ENCODE measurements at regions not wholly inside any gene's neighbourhood (a gene's known extent, or its start where the extent isn't known, plus 50 kb on each side); places are given as distances from the start of the nearest gene placed in this dataset.
"Not testable (repeated sequence)": the region's sequence is repeated elsewhere in the genome, so short reads cannot be mapped to it uniquely, and the experiment has no call there.

- DNase-seq (ENCODE audit: low read depth) = peak; percentile 55
These were observed 254.9 kb upstream of the GULP1 start for GRCh38 chr2:188036786-188037185.

GRCh38 chr2:188039307-188039706 lies 252.4 kb upstream of the GULP1 start:
- no peak overlapping the region for H3K4me3 ChIP-seq (ENCODE audit: control insufficient read depth, low read depth, low read length)
- DNase-seq (ENCODE audit: low read depth) = no peak
- TF ChIP-seq CTCF (conservative IDR thresholded peaks at IDR 0.05; ENCODE audit: control insufficient read depth, insufficient read depth, low read depth, low read length) = no peak

More at GRCh38 chr2:188036786-188037185, 254.9 kb upstream of the GULP1 start:
- not testable (repeated sequence) for H3K4me3 ChIP-seq (ENCODE audit: control insufficient read depth, low read depth, low read length)

GRCh38 chr2:188042412-188042811 lies 249.3 kb upstream of the GULP1 start:
- TF ChIP-seq CTCF (conservative IDR thresholded peaks at IDR 0.05; ENCODE audit: control insufficient read depth, insufficient read depth, low read depth, low read length) = no peak
- peak; percentile 83 for DNase-seq (ENCODE audit: low read depth)

GRCh38 chr2:188045016-188045415 lies 246.7 kb upstream of the GULP1 start:
- DNase-seq (ENCODE audit: low read depth) = no peak
- H3K4me3 ChIP-seq (ENCODE audit: control insufficient read depth, low read depth, low read length) = no peak overlapping the region
- no peak for TF ChIP-seq CTCF (conservative IDR thresholded peaks at IDR 0.05; ENCODE audit: control insufficient read depth, insufficient read depth, low read depth, low read length)

More at GRCh38 chr2:188042412-188042811, 249.3 kb upstream of the GULP1 start:
- H3K4me3 ChIP-seq (ENCODE audit: control insufficient read depth, low read depth, low read length) = no peak overlapping the region

GRCh38 chr2:188046437-188046836 lies 245.2 kb upstream of the GULP1 start:
- no peak overlapping the region for H3K4me3 ChIP-seq (ENCODE audit: control insufficient read depth, low read depth, low read length)
- peak; percentile 16 for DNase-seq (ENCODE audit: low read depth)
- no peak for TF ChIP-seq CTCF (conservative IDR thresholded peaks at IDR 0.05; ENCODE audit: control insufficient read depth, insufficient read depth, low read depth, low read length)

- DNase-seq (ENCODE audit: low read depth) = no peak
- TF ChIP-seq CTCF (conservative IDR thresholded peaks at IDR 0.05; ENCODE audit: control insufficient read depth, insufficient read depth, low read depth, low read length) = no peak
These were observed 243.9 kb upstream of the GULP1 start for GRCh38 chr2:188047735-188048134.

GRCh38 chr2:188050726-188051125 lies 240.9 kb upstream of the GULP1 start:
- TF ChIP-seq CTCF (conservative IDR thresholded peaks at IDR 0.05; ENCODE audit: control insufficient read depth, insufficient read depth, low read depth, low read length) = no peak
- no peak overlapping the region for H3K4me3 ChIP-seq (ENCODE audit: control insufficient read depth, low read depth, low read length)
- DNase-seq (ENCODE audit: low read depth) = no peak

More at GRCh38 chr2:188047735-188048134, 243.9 kb upstream of the GULP1 start:
- no peak overlapping the region for H3K4me3 ChIP-seq (ENCODE audit: control insufficient read depth, low read depth, low read length)

All from fibroblast of mammary gland (primary cell).